ENCODE measurements at regions not wholly inside any gene's neighbourhood (a gene's known extent, or its start where the extent isn't known, plus 50 kb on each side); places are given as distances from the start of the nearest gene placed in this dataset.

GRCh38 chr4:151935411-151935810, 174.6 kb upstream of the GATB start:
- no peak for TF ChIP-seq CTCF (IDR thresholded peaks at IDR 0.05 in 2 of 3, conservative IDR thresholded peaks at IDR 0.05 in 1 of 3; ENCODE audit: borderline replicate concordance in 1 of 3, insufficient read depth in 1 of 3, low read depth in 2 of 3, low read length in 2 of 3)
- TF ChIP-seq POLR2A (IDR thresholded peaks at IDR 0.05; ENCODE audit: borderline replicate concordance, extremely low read depth, insufficient read depth, insufficient read length), result no peak
- TF ChIP-seq CEBPB (IDR thresholded peaks at IDR 0.05; ENCODE audit: low read depth), result no peak
- no peak for TF ChIP-seq MAX (IDR thresholded peaks at IDR 0.05)
- no peak for TF ChIP-seq YY1 (IDR thresholded peaks at IDR 0.05; ENCODE audit: extremely low read depth, insufficient replicate concordance, low read depth, low read length)
- no peak for TF ChIP-seq ATF3 (IDR thresholded peaks at IDR 0.05)
- no peak for TF ChIP-seq ELF1 (IDR thresholded peaks at IDR 0.05; ENCODE audit: borderline replicate concordance, low read depth)
- TF ChIP-seq EZH2 (IDR thresholded peaks at IDR 0.05), result no peak
- no peak for TF ChIP-seq EZH2phosphoT487 (IDR thresholded peaks at IDR 0.05; ENCODE audit: borderline replicate concordance)
- no peak for TF ChIP-seq ZBTB33 (IDR thresholded peaks at IDR 0.05; ENCODE audit: extremely low read depth, insufficient replicate concordance, low read length)
- no peak for TF ChIP-seq POLR2AphosphoS5 (IDR thresholded peaks at IDR 0.05; ENCODE audit: low read depth, low read length)
- TF ChIP-seq SIN3A (IDR thresholded peaks at IDR 0.05; ENCODE audit: low read depth), result no peak
- TF ChIP-seq JUND (IDR thresholded peaks at IDR 0.05), result no peak
- no peak for TF ChIP-seq ZFX (IDR thresholded peaks at IDR 0.05)
